ENCODE measurements at regions not wholly inside any gene's neighbourhood (a gene's known extent, or its start where the extent isn't known, plus 50 kb on each side); places are given as distances from the start of the nearest gene placed in this dataset.

DNA sequence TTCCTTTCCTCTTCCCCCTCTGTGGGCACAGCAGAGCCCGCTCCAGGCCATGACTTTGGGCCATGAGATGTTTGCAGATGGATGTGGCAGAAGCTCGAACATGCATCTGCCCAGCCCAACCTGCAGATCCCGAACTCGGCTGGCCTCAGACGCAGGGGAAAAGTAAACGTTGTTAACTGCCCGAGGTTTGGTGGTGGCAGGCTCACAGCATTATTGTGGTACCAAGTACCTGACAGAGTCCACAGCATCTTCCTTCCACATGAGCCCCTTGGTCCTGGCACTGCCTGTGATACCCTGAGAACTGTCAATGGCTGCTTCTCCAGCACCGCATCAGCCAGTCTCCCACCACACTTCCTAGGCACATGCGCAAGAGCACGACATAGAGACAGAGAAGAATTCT, 424.3 kb downstream of the OCA2 start:
- Histone ChIP-seq H3K36me3 (replicated peaks in 1 of 2; ENCODE audit: control insufficient read depth in 1 of 2, insufficient read depth in 2 of 2, low read length in 1 of 2) (no peaks in the 10 kb centered on the region), H3F3A (replicated peaks; ENCODE audit: insufficient read depth) (no peaks in the 10 kb centered on the region), H3K27me3 (ENCODE audit: insufficient read depth) (no peaks in the 10 kb centered on the region), H3K4me3 (ENCODE audit: low read depth in 2 of 2, low read length in 1 of 2) (no peak overlapping the region), H3K27ac (ENCODE audit: low read depth in 2 of 2, low read length in 1 of 2) (no peak overlapping the region), H4K20me1 (ENCODE audit: insufficient read depth) (no peaks in the 10 kb centered on the region), H3K9ac (no peak overlapping the region), H3K9me2 (no peaks in the 10 kb centered on the region), H3K4me2 (no peak overlapping the region), H3K4me1 (ENCODE audit: control insufficient read depth in 1 of 2, insufficient read depth in 2 of 2, low read depth in 1 of 2, low read length in 1 of 2) (peaks cover 0 to 7% of the 10 kb centered on the region in 2 experiments; a peak in 2 of 4 replicates), H2AFZ (ENCODE audit: low read depth) (no peak overlapping the region), H3K79me2 (ENCODE audit: insufficient read depth) (no peaks in the 10 kb centered on the region), H3K9me3 (no peaks in the 10 kb centered on the region)
- WGBS (ENCODE audit: low lambda C conversion rate) = 46% methylated on average over 10 of the region's 10 CpGs
- ChIA-PET POLR2A (no interaction called here), CTCF (no interaction called here)
- TF ChIP-seq FOSL2 (IDR thresholded peaks at IDR 0.05; ENCODE audit: borderline replicate concordance, low read depth) (no peak), FOXM1 (IDR thresholded peaks at IDR 0.05; ENCODE audit: low read depth) (no peak), NRF1 (IDR thresholded peaks at IDR 0.05; ENCODE audit: low read depth, low read length) (no peak), TAF1 (IDR thresholded peaks at IDR 0.05; ENCODE audit: borderline replicate concordance, low read depth, low read length) (no peak), EP300 (IDR thresholded peaks at IDR 0.05; ENCODE audit: borderline replicate concordance in 1 of 2, low read depth in 1 of 2, low read length in 1 of 2) (no peak), TCF12 (IDR thresholded peaks at IDR 0.05) (no peak)
- TF ChIP-seq, protein P1, sequence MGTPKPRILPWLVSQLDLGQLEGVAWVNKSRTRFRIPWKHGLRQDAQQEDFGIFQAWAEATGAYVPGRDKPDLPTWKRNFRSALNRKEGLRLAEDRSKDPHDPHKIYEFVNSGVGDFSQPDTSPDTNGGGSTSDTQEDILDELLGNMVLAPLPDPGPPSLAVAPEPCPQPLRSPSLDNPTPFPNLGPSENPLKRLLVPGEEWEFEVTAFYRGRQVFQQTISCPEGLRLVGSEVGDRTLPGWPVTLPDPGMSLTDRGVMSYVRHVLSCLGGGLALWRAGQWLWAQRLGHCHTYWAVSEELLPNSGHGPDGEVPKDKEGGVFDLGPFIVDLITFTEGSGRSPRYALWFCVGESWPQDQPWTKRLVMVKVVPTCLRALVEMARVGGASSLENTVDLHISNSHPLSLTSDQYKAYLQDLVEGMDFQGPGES (IDR thresholded peaks at IDR 0.05; ENCODE audit: low read depth, low read length) = no peak
- no peak for DNase-seq

DNA sequence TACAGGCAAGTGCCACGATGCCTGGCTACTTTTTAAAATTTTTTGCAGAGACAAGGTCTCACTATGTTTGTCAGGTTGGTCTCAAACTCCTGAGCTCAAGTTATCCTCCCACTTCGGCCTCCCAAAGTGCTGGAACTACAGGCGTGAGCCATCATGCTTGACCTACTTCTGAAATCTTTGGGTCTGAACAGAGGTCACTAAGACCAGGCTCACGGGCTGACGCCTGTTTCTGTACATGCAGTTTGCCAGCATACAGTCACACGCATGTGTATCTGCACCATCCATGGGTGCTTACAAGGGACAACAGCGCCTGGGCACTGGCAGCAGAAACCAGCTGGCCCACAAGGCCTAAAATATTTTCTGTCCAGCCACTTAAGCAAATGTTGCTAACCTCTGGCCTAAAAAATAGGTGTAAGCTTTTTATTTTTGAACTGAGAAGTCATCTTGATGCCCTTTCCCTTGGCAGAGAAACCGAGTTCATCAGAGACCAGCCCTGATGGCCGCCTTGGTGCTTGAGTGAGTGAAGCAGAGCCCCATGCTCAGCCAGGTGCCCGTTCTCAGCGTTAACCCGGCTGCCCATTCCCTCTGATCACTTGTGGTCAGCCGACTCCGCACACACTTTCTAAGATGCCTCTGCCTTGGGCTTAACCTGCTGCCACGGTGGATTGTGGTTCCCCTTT, 425.2 kb downstream of the OCA2 start:
- Histone ChIP-seq H3K27ac (ENCODE audit: low read depth in 2 of 2, low read length in 1 of 2) (no peak overlapping the region), H3K79me2 (ENCODE audit: insufficient read depth) (no peaks in the 10 kb centered on the region), H4K20me1 (ENCODE audit: insufficient read depth) (no peaks in the 10 kb centered on the region), H2AFZ (ENCODE audit: low read depth) (no peak overlapping the region), H3F3A (replicated peaks; ENCODE audit: insufficient read depth) (no peaks in the 10 kb centered on the region), H3K9me2 (no peaks in the 10 kb centered on the region), H3K9me3 (no peaks in the 10 kb centered on the region), H3K36me3 (replicated peaks in 1 of 2; ENCODE audit: control insufficient read depth in 1 of 2, insufficient read depth in 2 of 2, low read length in 1 of 2) (no peaks in the 10 kb centered on the region), H3K9ac (no peak overlapping the region), H3K27me3 (ENCODE audit: insufficient read depth) (no peaks in the 10 kb centered on the region), H3K4me3 (ENCODE audit: low read depth in 2 of 2, low read length in 1 of 2) (no peak overlapping the region), H3K4me2 (no peak overlapping the region), H3K4me1 (ENCODE audit: control insufficient read depth in 1 of 2, insufficient read depth in 2 of 2, low read depth in 1 of 2, low read length in 1 of 2) (no peaks in the 10 kb centered on the region)
- CTCF ChIA-PET = no interaction called here
- no peak for DNase-seq
- TF ChIP-seq FOSL2 (IDR thresholded peaks at IDR 0.05; ENCODE audit: borderline replicate concordance, low read depth) = no peak
- no peak for TF ChIP-seq TCF12 (IDR thresholded peaks at IDR 0.05)
- TF ChIP-seq YY1 (IDR thresholded peaks at IDR 0.05; ENCODE audit: low read depth) = no peak
- no peak for TF ChIP-seq MEF2A (IDR thresholded peaks at IDR 0.05; ENCODE audit: borderline replicate concordance, low read depth)
- TF ChIP-seq GATA2 (CRISPR knock-in tag; IDR thresholded peaks at IDR 0.05) = no peak
- TF ChIP-seq RXRA (IDR thresholded peaks at IDR 0.05; ENCODE audit: borderline replicate concordance, low read depth) = no peak
- TF ChIP-seq, protein P2, sequence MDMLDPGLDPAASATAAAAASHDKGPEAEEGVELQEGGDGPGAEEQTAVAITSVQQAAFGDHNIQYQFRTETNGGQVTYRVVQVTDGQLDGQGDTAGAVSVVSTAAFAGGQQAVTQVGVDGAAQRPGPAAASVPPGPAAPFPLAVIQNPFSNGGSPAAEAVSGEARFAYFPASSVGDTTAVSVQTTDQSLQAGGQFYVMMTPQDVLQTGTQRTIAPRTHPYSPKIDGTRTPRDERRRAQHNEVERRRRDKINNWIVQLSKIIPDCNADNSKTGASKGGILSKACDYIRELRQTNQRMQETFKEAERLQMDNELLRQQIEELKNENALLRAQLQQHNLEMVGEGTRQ (IDR thresholded peaks at IDR 0.05; ENCODE audit: borderline replicate concordance, low read depth, low read length) = no peak
- TF ChIP-seq, protein P1 (IDR thresholded peaks at IDR 0.05; ENCODE audit: low read depth, low read length) = no peak
- TF ChIP-seq NFIC (IDR thresholded peaks at IDR 0.05; ENCODE audit: borderline replicate concordance) = no peak
- TF ChIP-seq, protein P3, sequence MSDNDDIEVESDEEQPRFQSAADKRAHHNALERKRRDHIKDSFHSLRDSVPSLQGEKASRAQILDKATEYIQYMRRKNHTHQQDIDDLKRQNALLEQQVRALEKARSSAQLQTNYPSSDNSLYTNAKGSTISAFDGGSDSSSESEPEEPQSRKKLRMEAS (IDR thresholded peaks at IDR 0.05; ENCODE audit: low read depth) = no peak
- TF ChIP-seq FOXM1 (IDR thresholded peaks at IDR 0.05; ENCODE audit: low read depth) = no peak
- no peak for TF ChIP-seq NRF1 (IDR thresholded peaks at IDR 0.05; ENCODE audit: low read depth, low read length)
- TF ChIP-seq POLR2AphosphoS5 (IDR thresholded peaks at IDR 0.05; ENCODE audit: low read depth, low read length) = no peak
- no peak for TF ChIP-seq JUND (IDR thresholded peaks at IDR 0.05)
- no peak for TF ChIP-seq EP300 (IDR thresholded peaks at IDR 0.05; ENCODE audit: borderline replicate concordance in 1 of 2, low read depth in 1 of 2, low read length in 1 of 2)
- TF ChIP-seq FOXJ3 (CRISPR knock-in tag; IDR thresholded peaks at IDR 0.05) = no peak
- TF ChIP-seq TAF1 (IDR thresholded peaks at IDR 0.05; ENCODE audit: borderline replicate concordance, low read depth, low read length) = no peak
- TF ChIP-seq SIN3A (IDR thresholded peaks at IDR 0.05; ENCODE audit: borderline replicate concordance, low read depth, low read length) = no peak
- TF ChIP-seq SMC3 (IDR thresholded peaks at IDR 0.05; ENCODE audit: low read depth, low read length) = no peak
- 36% methylated on average over 11 of the region's 15 CpGs for WGBS (ENCODE audit: low lambda C conversion rate)
- POLR2A ChIA-PET = no interaction called here
